Activated CD4-positive, alpha-beta memory T cell treated with anti-CD3 and anti-CD28 coated beads for 36 hours (primary cell): ENCODE measurements at regions not wholly inside any gene's neighbourhood (a gene's known extent, or its start where the extent isn't known, plus 50 kb on each side); places are given as distances from the start of the nearest gene placed in this dataset.

Experiments used
- CTCF ChIA-PET: fragments of 350-600 bp; sonication (Branson Sonifier 250); formaldehyde crosslinking; loops from one replicate; lab custom pipeline; 2021; ENCODE audit warnings: antibody characterized with exemption, inconsistent platforms; lab: Charles Lee
- POLR2A ChIA-PET: fragments of 350-600 bp; sonication (Branson Sonifier 250); formaldehyde crosslinking; loops from one replicate; lab custom pipeline; 2021; ENCODE audit warnings: antibody characterized with exemption; lab: Charles Lee
- DNase-seq: peaks from one replicate; pipeline ENCODE4 v3.0.0-alpha.2; 2020
- H3K27ac Mint-ChIP-seq: one replicate; pipeline ENCODE4 v1.8.0; 2021; ENCODE audit warnings: mixed read lengths
- H3K27me3 Mint-ChIP-seq: one replicate; pipeline ENCODE4 v1.8.0; 2021; ENCODE audit warnings: mixed read lengths
- H3K36me3 Mint-ChIP-seq: one replicate; pipeline ENCODE4 v1.8.0; 2021; ENCODE audit warnings: mixed read lengths
- H3K4me1 Mint-ChIP-seq: one replicate; pipeline ENCODE4 v1.8.0; 2021; ENCODE audit warnings: low read depth, mixed read lengths
- H3K4me3 Mint-ChIP-seq: one replicate; pipeline ENCODE4 v1.8.0; 2021; ENCODE audit warnings: mild to moderate bottlenecking, mixed read lengths
- H3K9me3 Mint-ChIP-seq: one replicate; pipeline ENCODE4 v1.8.0; 2021; ENCODE audit warnings: mixed read lengths
- intact Hi-C: fragments of 100-400 bp; cut with micrococcal nuclease; formaldehyde crosslinking; loops from one replicate; pipeline ENCODE4 v1.15.1; 2023

- H3K4me1 Mint-ChIP-seq = no peaks in the 10 kb centered on the region
- ChIA-PET POLR2A (no interaction called here), CTCF (no interaction called here)
- intact Hi-C loops = no loop called here
- H3K36me3 Mint-ChIP-seq = no peaks in the 10 kb centered on the region
- H3K4me3 Mint-ChIP-seq = no peak overlapping the region
- no peaks in the 10 kb centered on the region for H3K27me3 Mint-ChIP-seq
- no peak overlapping the region for H3K27ac Mint-ChIP-seq
- DNase-seq = no peak
- H3K9me3 Mint-ChIP-seq = peaks cover 25% of the 10 kb centered on the region
Measured at GRCh38 chr2:116874021-116874420, 940.5 kb upstream of the DDX18 start.

- intact Hi-C loops = no loop called here
- no peaks in the 10 kb centered on the region for H3K4me1 Mint-ChIP-seq
- H3K27me3 Mint-ChIP-seq = no peaks in the 10 kb centered on the region
- peaks cover 28% of the 10 kb centered on the region for H3K9me3 Mint-ChIP-seq
- ChIA-PET POLR2A (no interaction called here), CTCF (no interaction called here)
- H3K4me3 Mint-ChIP-seq = no peak overlapping the region
- no peaks in the 10 kb centered on the region for H3K36me3 Mint-ChIP-seq
- no peak for DNase-seq
- no peak overlapping the region for H3K27ac Mint-ChIP-seq
Measured at GRCh38 chr2:116877274-116877673, 937.2 kb upstream of the DDX18 start.

- peaks cover 21% of the 10 kb centered on the region for H3K9me3 Mint-ChIP-seq
- H3K4me1 Mint-ChIP-seq = no peaks in the 10 kb centered on the region
- H3K36me3 Mint-ChIP-seq = no peaks in the 10 kb centered on the region
- H3K27ac Mint-ChIP-seq = no peak overlapping the region
- DNase-seq = no peak
- ChIA-PET CTCF (no interaction called here), POLR2A (no interaction called here)
- no peaks in the 10 kb centered on the region for H3K27me3 Mint-ChIP-seq
- intact Hi-C loops = no loop called here
- H3K4me3 Mint-ChIP-seq = no peak overlapping the region
Measured at GRCh38 chr2:116877944-116878343, 936.5 kb upstream of the DDX18 start.

- H3K36me3 Mint-ChIP-seq = no peaks in the 10 kb centered on the region
- no peaks in the 10 kb centered on the region for H3K27me3 Mint-ChIP-seq
- no peak for DNase-seq
- no peak overlapping the region for H3K27ac Mint-ChIP-seq
- no peaks in the 10 kb centered on the region for H3K4me1 Mint-ChIP-seq
- CTCF ChIA-PET = no interaction called here
- POLR2A ChIA-PET = no interaction called here
- no peak overlapping the region for H3K4me3 Mint-ChIP-seq
- H3K9me3 Mint-ChIP-seq = peaks cover 16% of the 10 kb centered on the region
- intact Hi-C loops = no loop called here
Measured at GRCh38 chr2:116879650-116880160, 934.8 kb upstream of the DDX18 start.

- Mint-ChIP-seq H3K4me1 (no peaks in the 10 kb centered on the region), H3K27ac (no peak overlapping the region), H3K36me3 (no peaks in the 10 kb centered on the region), H3K9me3 (peaks cover 27% of the 10 kb centered on the region), H3K27me3 (no peaks in the 10 kb centered on the region), H3K4me3 (no peak overlapping the region)
- CTCF ChIA-PET = no interaction called here
- intact Hi-C loops = no loop called here
- POLR2A ChIA-PET = no interaction called here
- no peak for DNase-seq
Measured at GRCh38 chr2:116891191-116891590, 923.3 kb upstream of the DDX18 start.

- Mint-ChIP-seq H3K9me3 (no peaks in the 10 kb centered on the region), H3K27me3 (no peaks in the 10 kb centered on the region), H3K27ac (no peak overlapping the region), H3K36me3 (no peaks in the 10 kb centered on the region), H3K4me1 (no peaks in the 10 kb centered on the region), H3K4me3 (no peak overlapping the region)
- CTCF ChIA-PET = interaction anchor here (1.1 kb wide), 1 partner anchor 8 kb away, joined by 3 read pairs; no protein-coding TSS in a partner anchor
- POLR2A ChIA-PET = no interaction called here
- no peak for DNase-seq
- intact Hi-C loops = no loop called here
Measured at GRCh38 chr2:116911540-116911939, 903.0 kb upstream of the DDX18 start.

- H3K36me3 Mint-ChIP-seq = no peaks in the 10 kb centered on the region
- no peaks in the 10 kb centered on the region for H3K4me1 Mint-ChIP-seq
- intact Hi-C loops = no loop called here
- H3K4me3 Mint-ChIP-seq = no peak overlapping the region
- ChIA-PET CTCF (no interaction called here), POLR2A (no interaction called here)
- no peak overlapping the region for H3K27ac Mint-ChIP-seq
- DNase-seq = no peak
- H3K27me3 Mint-ChIP-seq = no peaks in the 10 kb centered on the region
- no peaks in the 10 kb centered on the region for H3K9me3 Mint-ChIP-seq
Measured at GRCh38 chr2:116915673-116916072, 898.8 kb upstream of the DDX18 start.

- Mint-ChIP-seq H3K4me1 (no peaks in the 10 kb centered on the region), H3K27ac (no peak overlapping the region), H3K9me3 (peaks cover 4% of the 10 kb centered on the region)
Measured at GRCh38 chr2:116917196-116917595, 897.3 kb upstream of the DDX18 start.

GRCh38 chr2:116918574-116918973, 895.9 kb upstream of the DDX18 start:
- H3K27ac Mint-ChIP-seq = no peak overlapping the region
- CTCF ChIA-PET = no interaction called here
- H3K9me3 Mint-ChIP-seq = peaks cover 8% of the 10 kb centered on the region
- POLR2A ChIA-PET = no interaction called here
- H3K4me1 Mint-ChIP-seq = no peaks in the 10 kb centered on the region
- intact Hi-C loops = no loop called here
- H3K4me3 Mint-ChIP-seq = no peak overlapping the region
- H3K27me3 Mint-ChIP-seq = no peaks in the 10 kb centered on the region
- no peak for DNase-seq
- H3K36me3 Mint-ChIP-seq = no peaks in the 10 kb centered on the region

More at GRCh38 chr2:116917196-116917595, 897.3 kb upstream of the DDX18 start:
- Mint-ChIP-seq H3K27me3 (no peaks in the 10 kb centered on the region), H3K4me3 (no peak overlapping the region), H3K36me3 (no peaks in the 10 kb centered on the region)
- DNase-seq = no peak
- ChIA-PET POLR2A (no interaction called here), CTCF (no interaction called here)
- intact Hi-C loops = no loop called here

GRCh38 chr2:116922414-116922813, 892.1 kb upstream of the DDX18 start:
- Mint-ChIP-seq H3K4me1 (no peaks in the 10 kb centered on the region), H3K27me3 (no peaks in the 10 kb centered on the region), H3K9me3 (peaks cover 8% of the 10 kb centered on the region), H3K36me3 (no peaks in the 10 kb centered on the region), H3K4me3 (no peak overlapping the region), H3K27ac (no peak overlapping the region)
- intact Hi-C loops = no loop called here
- DNase-seq = no peak
- POLR2A ChIA-PET = no interaction called here
- CTCF ChIA-PET = no interaction called here

- intact Hi-C loops = no loop called here
- CTCF ChIA-PET = no interaction called here
- POLR2A ChIA-PET = no interaction called here
- no peak for DNase-seq
- Mint-ChIP-seq H3K27me3 (no peaks in the 10 kb centered on the region), H3K36me3 (no peaks in the 10 kb centered on the region), H3K4me3 (no peak overlapping the region), H3K4me1 (no peaks in the 10 kb centered on the region), H3K9me3 (peaks cover 12% of the 10 kb centered on the region), H3K27ac (no peak overlapping the region)
Measured at GRCh38 chr2:116924509-116924908, 890.0 kb upstream of the DDX18 start.

- no peaks in the 10 kb centered on the region for H3K36me3 Mint-ChIP-seq
- no peaks in the 10 kb centered on the region for H3K27me3 Mint-ChIP-seq
- ChIA-PET POLR2A (no interaction called here), CTCF (no interaction called here)
- H3K4me1 Mint-ChIP-seq = no peaks in the 10 kb centered on the region
- peaks cover 15% of the 10 kb centered on the region for H3K9me3 Mint-ChIP-seq
- DNase-seq = no peak
- H3K4me3 Mint-ChIP-seq = no peak overlapping the region
- intact Hi-C loops = no loop called here
- H3K27ac Mint-ChIP-seq = no peak overlapping the region
Measured at GRCh38 chr2:116935097-116935814, 879.2 kb upstream of the DDX18 start.

GRCh38 chr2:116948258-116948657, 866.2 kb upstream of the DDX18 start:
- no peaks in the 10 kb centered on the region for H3K36me3 Mint-ChIP-seq
- intact Hi-C loops = no loop called here
- CTCF ChIA-PET = no interaction called here

More at GRCh38 chr2:116948258-116948657, 866.2 kb upstream of the DDX18 start:
- no peaks in the 10 kb centered on the region for H3K4me1 Mint-ChIP-seq
- peaks cover 16% of the 10 kb centered on the region for H3K9me3 Mint-ChIP-seq
- POLR2A ChIA-PET = no interaction called here
- no peak for DNase-seq
- no peak overlapping the region for H3K27ac Mint-ChIP-seq
- no peaks in the 10 kb centered on the region for H3K27me3 Mint-ChIP-seq
- no peak overlapping the region for H3K4me3 Mint-ChIP-seq
